Spinal cord (tissue), 9 donors: ENCODE measurements at regions not wholly inside any gene's neighbourhood (a gene's known extent, or its start where the extent isn't known, plus 50 kb on each side); places are given as distances from the start of the nearest gene placed in this dataset.
"Not testable (repeated sequence)": the region's sequence is repeated elsewhere in the genome, so short reads cannot be mapped to it uniquely, and the experiment has no call there.

Experiments
- DNase-seq, 6 donors: peaks; one replicate each; pipeline versions ENCODE4 v3.0.0 to v3.0.0-alpha.2; 2013 to 2015; ENCODE audit warnings: low spot score in 6 of 6, low read depth in 4 of 6
- H3K27ac ChIP-seq: one replicate; pipeline ENCODE4 v1.5.1; 2013; ENCODE audit warnings: low read depth, low read length, control low read depth
- H3K27me3 ChIP-seq: one replicate; pipeline ENCODE4 v1.6.1; 2013; ENCODE audit warnings: low read length; ENCODE audit not compliant: control insufficient read depth, insufficient read depth
- H3K36me3 ChIP-seq: one replicate; pipeline ENCODE4 v1.6.1; 2013; ENCODE audit warnings: low read length; ENCODE audit not compliant: control insufficient read depth, insufficient read depth
- H3K4me1 ChIP-seq: one replicate; pipeline ENCODE4 v1.6.1; 2013; ENCODE audit warnings: low read length; ENCODE audit not compliant: control insufficient read depth, insufficient read depth
- H3K4me3 ChIP-seq: one replicate; pipeline ENCODE4 v1.5.1; 2013; ENCODE audit warnings: low read depth, low read length, control low read depth
- H3K9me3 ChIP-seq: one replicate; pipeline ENCODE4 v1.6.1; 2013; ENCODE audit warnings: low read length; ENCODE audit not compliant: control insufficient read depth, insufficient read depth
- WGBS: methylation state at CpG from one replicate; pipeline ENCODE4 v1.1.5; 2013; ENCODE audit warnings: missing lambda C conversion rate; ENCODE audit not compliant: insufficient coverage; 5-methylcytosine and 5-hydroxymethylcytosine counted together
- donor health status: healthy.

DNA sequence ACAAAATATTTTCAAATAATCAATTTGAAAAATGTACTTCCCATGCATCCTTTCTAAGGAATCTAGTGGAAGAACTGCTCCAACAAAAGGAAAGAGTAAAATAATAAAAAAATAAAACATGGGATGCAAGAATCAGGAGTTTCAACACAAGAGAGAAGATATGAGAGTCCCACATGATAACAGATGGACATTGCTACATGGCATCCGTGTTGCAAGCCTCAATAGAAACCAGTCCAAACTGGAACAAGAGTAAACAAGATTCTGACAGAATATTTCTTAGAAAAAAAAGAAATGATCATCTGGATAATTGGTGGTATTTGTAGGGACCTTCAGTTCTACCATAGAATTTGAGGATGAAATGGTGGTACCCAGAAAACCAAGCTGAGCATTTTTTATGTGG is 186.8 kb downstream of the FRK start:
- Histone ChIP-seq H3K27me3 (no peaks in the 10 kb centered on the region), H3K4me1 (no peaks in the 10 kb centered on the region), H3K27ac (no peak overlapping the region), H3K36me3 (no peaks in the 10 kb centered on the region), H3K9me3 (no peaks in the 10 kb centered on the region), H3K4me3 (no peak overlapping the region)
- no CpG with 5 or more reads among the region's 1 CpG for WGBS
- DNase-seq, result no peak

DNA sequence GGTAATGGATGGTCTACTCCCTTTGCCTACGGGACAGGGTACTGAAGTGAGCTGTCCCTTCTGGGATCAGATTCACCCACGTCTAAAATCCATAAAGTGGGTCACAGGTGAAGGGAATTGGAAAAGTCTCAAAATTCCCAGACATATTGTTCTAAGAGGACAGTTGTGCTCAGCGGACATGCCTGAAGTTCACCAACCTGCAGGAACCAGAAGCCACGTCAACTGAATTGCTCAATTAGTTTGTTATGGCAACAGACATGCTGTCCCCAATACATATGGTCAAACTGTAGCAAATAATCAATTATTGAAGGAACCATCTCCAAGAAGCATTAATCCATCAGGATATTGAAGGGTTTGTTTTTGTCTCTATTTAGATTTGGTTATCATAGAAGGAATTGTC is 190.2 kb downstream of the FRK start:
- Histone ChIP-seq H3K27me3 (no peaks in the 10 kb centered on the region), H3K4me1 (no peaks in the 10 kb centered on the region), H3K36me3 (no peaks in the 10 kb centered on the region), H3K27ac (no peak overlapping the region), H3K4me3 (no peak overlapping the region), H3K9me3 (no peaks in the 10 kb centered on the region)
- WGBS, result 74% methylated on average over 4 of the region's 4 CpGs
- no peak for DNase-seq

DNA sequence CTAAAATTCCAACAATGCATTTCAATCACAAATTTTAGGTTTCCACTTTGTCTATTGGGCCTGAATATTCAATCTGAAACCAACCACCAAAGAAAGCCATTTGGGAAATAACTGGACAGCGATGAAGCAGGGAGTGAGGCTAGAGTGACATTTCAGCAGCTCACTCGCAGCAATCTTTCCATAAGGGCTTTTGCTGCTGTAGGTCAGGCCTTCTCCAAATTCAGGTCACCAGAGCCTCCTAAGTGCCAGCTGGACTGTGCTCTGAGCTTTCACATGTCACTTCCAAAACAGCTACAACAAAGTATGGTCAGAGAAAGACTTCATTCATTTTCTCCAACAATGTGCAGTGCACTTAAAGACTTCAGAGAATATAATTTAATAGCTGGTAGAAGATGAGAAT is 194.8 kb downstream of the FRK start:
- H3K4me1 ChIP-seq, result no peaks in the 10 kb centered on the region
- H3K27ac ChIP-seq, result no peak overlapping the region
- DNase-seq, result no peak
- WGBS, result 65% methylated on average over 2 of the region's 2 CpGs
- H3K36me3 ChIP-seq, result no peaks in the 10 kb centered on the region
- no peak overlapping the region for H3K4me3 ChIP-seq
- H3K9me3 ChIP-seq, result no peaks in the 10 kb centered on the region
- no peaks in the 10 kb centered on the region for H3K27me3 ChIP-seq

DNA sequence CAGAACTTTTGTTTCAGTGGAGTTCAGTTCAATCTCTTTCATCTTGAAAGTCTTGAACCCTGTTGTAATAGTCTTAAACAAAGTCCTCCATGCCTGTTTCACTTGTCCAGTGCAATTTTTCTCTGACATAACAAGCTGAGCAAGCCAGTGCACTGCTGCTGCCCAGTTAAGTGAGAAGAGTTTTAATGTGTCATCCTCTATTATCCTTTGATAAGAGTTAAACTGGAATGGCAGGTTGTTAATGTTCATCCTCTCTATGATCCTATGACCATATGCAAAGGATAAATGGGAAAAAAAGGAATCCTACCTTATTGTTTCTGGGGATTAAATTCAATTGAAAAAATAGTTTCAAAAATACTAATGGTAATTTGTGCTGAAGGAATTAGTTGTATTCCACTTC is 197.5 kb downstream of the FRK start:
- Histone ChIP-seq H3K4me3 (no peak overlapping the region), H3K27ac (no peak overlapping the region), H3K4me1 (no peaks in the 10 kb centered on the region), H3K9me3 (no peaks in the 10 kb centered on the region), H3K27me3 (no peaks in the 10 kb centered on the region), H3K36me3 (no peaks in the 10 kb centered on the region)
- DNase-seq, result no peak

DNA sequence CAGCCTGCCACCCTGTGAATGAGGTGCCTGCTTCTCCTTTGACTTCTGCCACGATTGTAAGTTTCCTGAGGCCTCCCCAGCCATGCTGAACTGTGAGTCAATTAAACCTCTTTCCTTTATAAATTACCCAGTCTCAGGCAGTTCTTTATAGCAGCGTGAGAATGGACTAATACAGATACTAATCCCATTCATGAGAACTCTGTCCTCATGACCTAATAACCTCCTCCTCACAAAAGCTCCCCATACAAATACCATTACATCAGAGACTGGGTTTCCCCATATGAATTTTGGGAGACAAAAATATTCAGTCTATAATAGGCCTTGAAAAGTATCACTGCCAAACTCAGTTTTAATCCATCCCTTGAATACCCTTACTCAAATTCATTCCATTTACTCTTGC is 199.0 kb downstream of the FRK start:
- H3K27ac ChIP-seq, H3K4me3 ChIP-seq, H3K9me3 ChIP-seq, DNase-seq, H3K36me3 ChIP-seq, H3K27me3 ChIP-seq, H3K4me1 ChIP-seq: not testable (repeated sequence)
- WGBS, result 26% methylated on average over 2 of the region's 2 CpGs

DNA sequence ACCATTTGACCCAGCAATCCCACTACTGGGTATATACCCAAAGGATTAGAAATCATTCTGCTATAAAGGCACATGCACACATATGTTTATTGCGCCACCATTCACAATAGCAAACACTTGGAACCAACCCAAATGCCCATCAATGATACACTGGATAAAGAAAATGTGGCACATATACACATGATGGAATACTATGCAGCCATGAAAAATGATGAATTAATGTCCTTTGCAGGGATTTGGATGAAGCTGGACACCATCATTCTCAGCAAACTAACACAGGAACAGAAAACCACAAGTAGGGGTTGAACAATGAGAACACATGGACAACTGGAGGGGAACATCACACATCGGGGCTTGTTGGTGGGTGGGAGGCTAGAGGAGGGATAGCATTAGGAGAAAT is 201.1 kb downstream of the FRK start:
- no CpG with 5 or more reads among the region's 2 CpGs for WGBS
- not testable (repeated sequence) for H3K36me3 ChIP-seq, H3K4me1 ChIP-seq, H3K9me3 ChIP-seq, H3K27me3 ChIP-seq, H3K27ac ChIP-seq, H3K4me3 ChIP-seq, DNase-seq

DNA sequence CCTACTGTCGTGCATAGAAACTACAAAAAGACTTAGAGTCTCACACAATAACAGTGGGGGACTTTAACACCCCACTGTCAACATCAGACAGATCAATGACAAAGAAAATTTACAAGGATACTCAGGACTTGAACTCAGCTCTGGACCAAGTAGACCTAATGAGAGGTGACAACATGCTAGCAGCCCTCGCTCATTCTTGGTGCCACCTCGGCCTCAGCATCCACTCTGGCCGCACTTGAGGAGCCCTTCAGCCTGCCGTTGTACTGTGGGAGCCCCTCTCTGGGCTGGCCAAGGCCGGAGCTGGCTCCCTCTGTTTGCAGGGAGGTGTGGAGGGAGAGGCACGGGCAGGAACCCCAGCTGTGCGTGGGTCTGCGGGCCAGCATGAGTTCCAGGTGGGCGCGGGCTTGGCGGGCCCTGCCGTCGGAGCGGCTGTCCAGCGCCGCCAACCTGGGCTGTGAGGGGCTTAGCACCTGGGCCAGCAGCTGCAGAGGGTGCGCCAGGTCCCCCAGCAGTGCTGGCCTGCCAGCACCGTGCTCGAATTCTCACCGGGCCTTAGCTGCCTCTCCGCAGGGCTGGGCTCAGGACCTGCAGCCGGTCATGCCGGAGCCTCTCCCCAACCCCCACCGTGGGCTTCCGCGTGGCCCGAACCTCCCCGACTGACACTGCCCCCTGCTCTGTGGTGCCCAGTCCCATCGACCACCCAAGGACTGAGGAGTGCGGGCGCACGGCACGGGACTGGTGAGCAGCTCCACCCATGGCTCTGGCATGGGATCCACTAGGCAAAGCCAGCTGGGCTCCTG is 205.6 kb downstream of the FRK start:
- Histone ChIP-seq H3K27ac (no peak overlapping the region), H3K4me1 (no peaks in the 10 kb centered on the region), H3K9me3 (peaks cover 2% of the 10 kb centered on the region), H3K4me3 (no peak overlapping the region), H3K27me3 (no peaks in the 10 kb centered on the region), H3K36me3 (no peaks in the 10 kb centered on the region)
- 96% methylated on average over 32 of the region's 34 CpGs for WGBS
- DNase-seq, result no peak

DNA sequence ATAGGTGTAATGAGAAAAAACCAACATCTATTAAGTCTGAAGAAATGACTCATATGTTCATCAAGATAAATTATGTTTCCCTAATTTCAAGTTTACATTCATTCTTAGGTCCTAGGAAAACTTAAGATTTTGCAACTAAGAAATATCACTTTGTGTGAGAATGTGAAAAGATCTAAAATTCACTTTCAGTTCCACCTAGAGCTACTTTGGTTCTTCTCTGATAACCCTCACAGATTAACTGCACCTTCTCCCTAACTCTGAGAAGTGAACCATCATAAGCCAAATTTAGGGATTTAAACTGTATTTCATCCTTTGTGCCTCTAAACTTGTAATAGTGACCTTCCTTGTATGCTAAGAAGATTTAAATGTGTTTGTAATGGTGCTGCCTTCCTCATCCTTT is 213.0 kb downstream of the FRK start:
- Histone ChIP-seq H3K27me3 (no peaks in the 10 kb centered on the region), H3K27ac (no peak overlapping the region), H3K4me1 (no peaks in the 10 kb centered on the region), H3K9me3 (no peaks in the 10 kb centered on the region), H3K4me3 (no peak overlapping the region), H3K36me3 (no peaks in the 10 kb centered on the region)
- DNase-seq, result no peak

DNA sequence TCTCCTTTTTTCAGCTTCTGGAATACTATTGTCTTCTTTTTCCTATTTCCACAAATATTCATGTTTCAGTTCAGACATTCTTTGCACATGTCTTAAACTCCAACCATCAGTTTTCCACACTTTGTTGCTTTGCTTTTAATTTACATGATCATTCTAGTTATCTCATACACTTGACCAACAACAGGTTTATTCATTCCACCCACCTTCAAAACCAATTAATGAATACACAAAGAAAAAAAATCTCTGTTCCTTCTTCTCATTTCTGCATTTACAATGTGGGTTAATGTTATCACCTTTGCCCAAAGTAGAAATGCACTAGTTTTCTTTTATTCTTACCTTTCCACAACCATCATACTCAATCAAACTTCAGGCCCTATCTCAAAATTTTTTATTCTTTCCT is 216.7 kb downstream of the FRK start:
- no peak for DNase-seq
- Histone ChIP-seq H3K27ac (no peak overlapping the region), H3K36me3 (no peaks in the 10 kb centered on the region), H3K27me3 (no peaks in the 10 kb centered on the region), H3K4me1 (no peaks in the 10 kb centered on the region), H3K9me3 (no peaks in the 10 kb centered on the region), H3K4me3 (no peak overlapping the region)

DNA sequence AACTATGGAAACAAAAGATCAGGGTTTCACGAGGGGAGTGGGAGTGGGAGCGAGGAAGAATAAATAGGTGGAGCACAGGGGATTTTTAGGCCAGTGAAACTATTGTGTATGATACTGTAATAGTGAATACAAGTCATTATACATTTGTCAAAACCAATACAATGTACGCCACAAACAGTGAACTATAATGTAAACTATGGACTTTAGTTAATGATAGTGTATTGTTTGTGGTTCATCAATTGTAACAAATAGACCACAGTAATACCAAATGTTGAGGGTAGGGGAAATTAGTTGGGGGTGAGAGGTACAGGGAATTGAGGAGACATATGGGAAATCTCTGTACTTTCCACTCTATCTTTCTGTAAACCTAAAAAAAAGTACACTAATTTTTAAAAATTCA is 218.4 kb downstream of the FRK start:
- Histone ChIP-seq H3K4me1 (no peaks in the 10 kb centered on the region), H3K27me3 (no peaks in the 10 kb centered on the region), H3K9me3 (no peaks in the 10 kb centered on the region), H3K27ac (no peak overlapping the region), H3K4me3 (no peak overlapping the region), H3K36me3 (no peaks in the 10 kb centered on the region)
- WGBS, result no CpG with 5 or more reads among the region's 3 CpGs
- DNase-seq, result no peak
